Adrenal gland (tissue), 5 donors: ENCODE measurements at regions not wholly inside any gene's neighbourhood (a gene's known extent, or its start where the extent isn't known, plus 50 kb on each side); places are given as distances from the start of the nearest gene placed in this dataset.

Source experiments
- POLR2A ChIP-seq, 2 donors: fragments of 450-650 bp; IDR thresholded peaks; one replicate each; pipeline ENCODE4 v1.6.1; 2017; ENCODE audit warnings: antibody characterized with exemption in 2 of 2, mild to moderate bottlenecking in 2 of 2, moderate library complexity in 1 of 2
- TF ChIP-seq, protein P1 (sequence below), 6 experiments: fragments of 450-650 bp in 4 of 6; fragments of 200-600 bp in 2 of 6; sonication (generic) in 1 of 6; IDR thresholded peaks; 1 replicate in 5 of 6; 2 replicates in 1 of 6; pipeline versions ENCODE4 v1.5.1 to v1.8.0; 2016 to 2021; ENCODE audit warnings: antibody characterized with exemption in 6 of 6, mild to moderate bottlenecking in 2 of 6, moderate library complexity in 1 of 6
- donor health status: DM: no; HTN: no; CAD: no.

DNA sequence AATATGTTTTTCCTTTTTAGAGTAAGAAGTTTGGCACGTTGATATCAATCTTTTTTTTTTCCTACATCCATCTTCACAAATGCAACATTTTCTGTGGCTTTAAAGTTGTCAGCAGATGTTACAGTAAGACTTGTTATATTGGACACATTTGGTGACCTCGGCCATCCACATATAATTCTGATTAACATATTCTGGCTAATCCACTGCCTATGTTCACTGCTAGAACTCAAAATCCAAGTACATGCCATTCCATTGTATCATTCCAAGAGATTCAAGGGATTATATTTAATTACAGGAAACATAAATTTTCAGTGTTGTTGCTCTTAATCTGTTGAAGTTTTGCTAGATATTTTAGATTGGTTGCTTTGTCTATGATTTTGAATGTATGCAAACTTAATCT lies 367.6 kb downstream of the TENT5A start:
- no peak for TF ChIP-seq POLR2A (IDR thresholded peaks at IDR 0.05)
- TF ChIP-seq, protein P1, sequence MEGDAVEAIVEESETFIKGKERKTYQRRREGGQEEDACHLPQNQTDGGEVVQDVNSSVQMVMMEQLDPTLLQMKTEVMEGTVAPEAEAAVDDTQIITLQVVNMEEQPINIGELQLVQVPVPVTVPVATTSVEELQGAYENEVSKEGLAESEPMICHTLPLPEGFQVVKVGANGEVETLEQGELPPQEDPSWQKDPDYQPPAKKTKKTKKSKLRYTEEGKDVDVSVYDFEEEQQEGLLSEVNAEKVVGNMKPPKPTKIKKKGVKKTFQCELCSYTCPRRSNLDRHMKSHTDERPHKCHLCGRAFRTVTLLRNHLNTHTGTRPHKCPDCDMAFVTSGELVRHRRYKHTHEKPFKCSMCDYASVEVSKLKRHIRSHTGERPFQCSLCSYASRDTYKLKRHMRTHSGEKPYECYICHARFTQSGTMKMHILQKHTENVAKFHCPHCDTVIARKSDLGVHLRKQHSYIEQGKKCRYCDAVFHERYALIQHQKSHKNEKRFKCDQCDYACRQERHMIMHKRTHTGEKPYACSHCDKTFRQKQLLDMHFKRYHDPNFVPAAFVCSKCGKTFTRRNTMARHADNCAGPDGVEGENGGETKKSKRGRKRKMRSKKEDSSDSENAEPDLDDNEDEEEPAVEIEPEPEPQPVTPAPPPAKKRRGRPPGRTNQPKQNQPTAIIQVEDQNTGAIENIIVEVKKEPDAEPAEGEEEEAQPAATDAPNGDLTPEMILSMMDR (IDR thresholded peaks at IDR 0.05) = no peak
